ENCODE measurements at regions not wholly inside any gene's neighbourhood (a gene's known extent, or its start where the extent isn't known, plus 50 kb on each side); places are given as distances from the start of the nearest gene placed in this dataset.

GRCh38 chr2:109694190-109694589 is 80.0 kb downstream of the SOWAHC start:
- Mint-ChIP-seq H3K4me3 (no peak overlapping the region), H3K4me1 (peaks cover 56% of the 10 kb centered on the region), H3K36me3 (peaks cover 2% of the 10 kb centered on the region), H3K27ac (no peak overlapping the region), H3K9me3 (peaks cover 3% of the 10 kb centered on the region), H3K27me3 (ENCODE audit: low read depth) (no peaks in the 10 kb centered on the region)
- no peak for TF ChIP-seq CTCF (IDR thresholded peaks at IDR 0.05; ENCODE audit: unreplicated experiment)
- no peak for DNase-seq (ENCODE audit: low spot score in 2 of 2, unreplicated experiment in 2 of 2)

GRCh38 chr2:109695290-109695689 is 81.1 kb downstream of the SOWAHC start:
- TF ChIP-seq CTCF (IDR thresholded peaks at IDR 0.05; ENCODE audit: unreplicated experiment), result no peak
- Mint-ChIP-seq H3K9me3 (peaks cover 3% of the 10 kb centered on the region), H3K4me3 (no peak overlapping the region), H3K36me3 (peaks cover 2% of the 10 kb centered on the region), H3K27ac (no peak overlapping the region), H3K4me1 (peaks cover 56% of the 10 kb centered on the region), H3K27me3 (ENCODE audit: low read depth) (no peaks in the 10 kb centered on the region)
- no peak for DNase-seq (ENCODE audit: low spot score in 2 of 2, unreplicated experiment in 2 of 2)

GRCh38 chr2:109699646-109700045 is 85.5 kb downstream of the SOWAHC start:
- Mint-ChIP-seq H3K27me3 (ENCODE audit: low read depth) (no peaks in the 10 kb centered on the region), H3K9me3 (peaks cover 3% of the 10 kb centered on the region), H3K27ac (peak overlapping the region; percentile 80), H3K4me1 (peaks cover 52% of the 10 kb centered on the region), H3K36me3 (peaks cover 2% of the 10 kb centered on the region), H3K4me3 (no peak overlapping the region)
- TF ChIP-seq CTCF (IDR thresholded peaks at IDR 0.05; ENCODE audit: unreplicated experiment), result no peak
- DNase-seq (ENCODE audit: low spot score in 2 of 2, unreplicated experiment in 2 of 2), result no peak

- Mint-ChIP-seq H3K4me1 (peaks cover 48% of the 10 kb centered on the region), H3K9me3 (peaks cover 3% of the 10 kb centered on the region), H3K4me3 (no peak overlapping the region), H3K27ac (peak overlapping the region; percentile 80), H3K36me3 (peaks cover 2% of the 10 kb centered on the region), H3K27me3 (ENCODE audit: low read depth) (no peaks in the 10 kb centered on the region)
- DNase-seq (ENCODE audit: low spot score in 2 of 2, unreplicated experiment in 2 of 2), result no peak
- TF ChIP-seq CTCF (IDR thresholded peaks at IDR 0.05; ENCODE audit: unreplicated experiment), result no peak
Observed at GRCh38 chr2:109700680-109701274, 86.6 kb downstream of the SOWAHC start.

GRCh38 chr2:109701362-109701761 is 87.2 kb downstream of the SOWAHC start:
- Mint-ChIP-seq H3K4me1 (peaks cover 48% of the 10 kb centered on the region), H3K27me3 (ENCODE audit: low read depth) (no peaks in the 10 kb centered on the region), H3K4me3 (no peak overlapping the region), H3K36me3 (peaks cover 1% of the 10 kb centered on the region), H3K27ac (peak overlapping the region; percentile 52), H3K9me3 (peaks cover 2% of the 10 kb centered on the region)
- no peak for DNase-seq (ENCODE audit: low spot score in 2 of 2, unreplicated experiment in 2 of 2)
- no peak for TF ChIP-seq CTCF (IDR thresholded peaks at IDR 0.05; ENCODE audit: unreplicated experiment)

All from mesothelial cell of epicardium (in vitro differentiated cells).